Fibroblast of pulmonary artery (primary cell): ENCODE measurements at regions not wholly inside any gene's neighbourhood (a gene's known extent, or its start where the extent isn't known, plus 50 kb on each side); places are given as distances from the start of the nearest gene placed in this dataset.

ENCODE experiments used
- DNase-seq: peaks from one replicate; pipeline ENCODE4 v3.0.0-alpha.2; 2010; ENCODE audit warnings: low read depth
- H3K4me3 ChIP-seq: replicated peaks from 2 replicates; pipeline ENCODE4 v1.5.1; 2011; ENCODE audit warnings: low read depth, mild to moderate bottlenecking, control low read depth, low read length, moderate library complexity
- TF ChIP-seq, protein P1 (sequence below): IDR thresholded peaks from 2 replicates; pipeline ENCODE4 v1.5.1; 2011; ENCODE audit warnings: mild to moderate bottlenecking, control low read depth, low read length, inconsistent platforms; ENCODE audit errors: missing control alignments

DNA sequence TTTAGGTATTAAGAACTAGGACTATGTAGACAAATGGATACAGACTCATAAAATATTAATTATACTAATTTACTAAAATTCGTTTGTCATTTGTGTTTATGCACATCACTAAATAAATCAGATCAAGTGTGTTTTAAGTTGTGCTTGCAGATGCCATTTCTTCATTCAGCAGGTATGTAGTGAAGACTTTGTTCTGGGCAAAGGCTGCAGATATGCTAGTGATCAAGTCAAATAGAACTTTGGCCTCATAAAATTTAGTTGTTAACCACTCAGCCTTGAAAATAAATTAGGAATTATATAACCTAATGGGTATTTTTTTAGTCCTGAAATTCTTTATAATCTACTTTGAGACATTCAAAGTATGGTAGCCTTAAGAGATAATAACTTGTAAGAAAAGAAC lies 80.4 kb upstream of the TRPC4 start:
- TF ChIP-seq, protein P1, sequence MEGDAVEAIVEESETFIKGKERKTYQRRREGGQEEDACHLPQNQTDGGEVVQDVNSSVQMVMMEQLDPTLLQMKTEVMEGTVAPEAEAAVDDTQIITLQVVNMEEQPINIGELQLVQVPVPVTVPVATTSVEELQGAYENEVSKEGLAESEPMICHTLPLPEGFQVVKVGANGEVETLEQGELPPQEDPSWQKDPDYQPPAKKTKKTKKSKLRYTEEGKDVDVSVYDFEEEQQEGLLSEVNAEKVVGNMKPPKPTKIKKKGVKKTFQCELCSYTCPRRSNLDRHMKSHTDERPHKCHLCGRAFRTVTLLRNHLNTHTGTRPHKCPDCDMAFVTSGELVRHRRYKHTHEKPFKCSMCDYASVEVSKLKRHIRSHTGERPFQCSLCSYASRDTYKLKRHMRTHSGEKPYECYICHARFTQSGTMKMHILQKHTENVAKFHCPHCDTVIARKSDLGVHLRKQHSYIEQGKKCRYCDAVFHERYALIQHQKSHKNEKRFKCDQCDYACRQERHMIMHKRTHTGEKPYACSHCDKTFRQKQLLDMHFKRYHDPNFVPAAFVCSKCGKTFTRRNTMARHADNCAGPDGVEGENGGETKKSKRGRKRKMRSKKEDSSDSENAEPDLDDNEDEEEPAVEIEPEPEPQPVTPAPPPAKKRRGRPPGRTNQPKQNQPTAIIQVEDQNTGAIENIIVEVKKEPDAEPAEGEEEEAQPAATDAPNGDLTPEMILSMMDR: no peak
- no peak for DNase-seq
- H3K4me3 ChIP-seq: no peak overlapping the region

DNA sequence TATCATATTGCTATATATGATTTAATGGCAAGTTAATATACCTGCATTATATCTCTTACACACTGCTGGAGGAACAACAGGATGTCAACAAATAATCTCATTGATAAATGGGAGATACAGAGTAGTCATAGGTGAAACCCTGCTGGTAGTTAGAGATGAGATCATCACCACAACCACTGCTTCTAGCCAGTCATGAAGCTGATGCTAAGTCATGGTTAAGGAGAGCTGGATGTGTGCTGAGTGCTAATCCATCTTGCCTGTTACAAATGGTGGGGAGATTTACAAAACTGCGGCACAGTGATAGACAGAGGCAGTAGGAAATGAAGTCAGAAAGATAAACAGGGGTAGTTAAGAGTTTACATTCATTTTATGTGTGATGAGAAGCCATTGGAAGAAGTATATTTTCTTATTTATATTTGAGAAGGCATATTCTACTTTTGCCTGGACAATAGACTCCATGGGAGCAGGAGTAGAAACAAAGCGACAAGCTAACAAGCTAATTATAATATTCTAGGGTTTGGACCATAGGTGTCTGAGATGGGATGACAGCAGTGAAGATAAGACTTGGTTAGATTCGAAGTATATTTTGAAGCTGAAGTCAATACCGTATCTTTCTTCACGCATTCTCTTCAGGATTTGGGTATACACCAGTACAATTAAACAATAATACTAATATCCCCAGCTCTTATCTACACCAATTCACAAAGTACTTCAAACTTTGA lies 78.0 kb upstream of the TRPC4 start:
- TF ChIP-seq, protein P1: no peak
- DNase-seq: no peak
- H3K4me3 ChIP-seq: no peak overlapping the region

DNA sequence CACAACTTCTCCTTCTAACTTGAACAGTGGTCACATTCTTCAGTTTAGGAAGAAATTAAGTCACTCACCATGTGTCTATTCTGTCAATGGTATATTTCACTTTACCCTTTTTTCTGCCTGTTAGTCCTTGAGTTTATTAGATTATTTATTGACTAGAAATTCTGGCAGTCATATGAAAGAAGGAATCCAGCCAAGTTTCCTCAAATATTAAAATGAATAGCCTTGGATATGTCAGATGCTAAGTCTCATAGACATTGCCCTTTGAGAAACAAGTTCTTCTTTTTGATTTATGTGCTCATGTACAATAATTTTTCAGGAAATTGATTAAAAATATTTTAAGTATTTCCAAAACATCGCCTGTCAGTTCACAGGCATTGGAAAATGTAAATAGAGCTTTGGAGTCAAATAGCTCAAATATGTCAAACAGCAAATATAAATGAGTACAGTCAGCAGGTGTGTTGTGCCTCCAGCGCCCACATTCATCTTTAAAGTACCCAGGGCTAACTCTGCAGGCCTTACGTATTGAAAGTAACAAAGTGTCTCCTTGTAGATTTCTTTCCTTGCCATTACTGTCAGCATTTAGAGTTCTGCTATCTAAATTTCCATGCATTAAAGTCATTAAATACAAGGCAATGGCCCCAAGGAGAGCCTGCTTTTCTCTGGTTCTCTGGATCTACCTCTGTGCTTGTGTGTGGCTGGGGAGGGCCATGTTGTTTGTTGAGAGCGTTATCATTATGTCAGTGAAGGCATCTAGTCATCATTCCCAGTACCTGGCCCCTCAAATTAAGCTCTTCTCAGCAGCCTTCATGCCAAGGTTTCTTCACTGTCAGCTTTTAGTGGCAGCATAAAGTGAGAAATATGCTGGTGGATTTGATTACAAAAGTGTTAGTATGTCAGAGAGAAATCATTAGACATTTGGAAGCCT lies 76.3 kb upstream of the TRPC4 start:
- H3K4me3 ChIP-seq: no peak overlapping the region
- TF ChIP-seq, protein P1: no peak
- DNase-seq: no peak

DNA sequence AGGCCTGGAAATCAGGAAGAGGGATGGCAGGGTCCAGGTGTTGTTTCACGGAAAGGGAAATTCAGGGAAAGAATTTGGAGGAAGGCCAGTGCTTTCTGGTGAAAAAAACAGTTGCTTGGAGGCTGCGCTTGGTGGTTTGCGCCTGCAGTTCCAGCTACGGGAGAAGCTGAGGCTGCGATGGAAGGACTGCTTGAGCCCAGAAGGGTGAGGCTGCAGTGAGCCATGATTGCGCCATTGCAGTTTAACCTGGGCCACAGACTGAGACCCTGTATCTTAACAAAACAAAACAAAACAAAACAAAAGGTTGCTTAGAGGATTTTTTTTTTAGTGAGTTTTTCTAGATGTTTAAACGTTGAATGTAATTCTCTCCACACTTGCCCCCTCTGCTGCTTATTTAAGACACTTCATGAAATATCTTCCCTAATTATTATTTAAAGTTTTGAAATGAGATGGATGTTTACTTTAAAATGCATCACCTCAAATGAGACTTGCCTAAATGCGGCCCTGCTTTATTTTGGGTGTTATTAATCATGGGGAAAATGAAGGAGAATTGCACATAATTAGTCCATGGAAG lies 75.4 kb upstream of the TRPC4 start:
- TF ChIP-seq, protein P1: no peak
- H3K4me3 ChIP-seq: no peak overlapping the region
- peak; percentile 28 for DNase-seq

DNA sequence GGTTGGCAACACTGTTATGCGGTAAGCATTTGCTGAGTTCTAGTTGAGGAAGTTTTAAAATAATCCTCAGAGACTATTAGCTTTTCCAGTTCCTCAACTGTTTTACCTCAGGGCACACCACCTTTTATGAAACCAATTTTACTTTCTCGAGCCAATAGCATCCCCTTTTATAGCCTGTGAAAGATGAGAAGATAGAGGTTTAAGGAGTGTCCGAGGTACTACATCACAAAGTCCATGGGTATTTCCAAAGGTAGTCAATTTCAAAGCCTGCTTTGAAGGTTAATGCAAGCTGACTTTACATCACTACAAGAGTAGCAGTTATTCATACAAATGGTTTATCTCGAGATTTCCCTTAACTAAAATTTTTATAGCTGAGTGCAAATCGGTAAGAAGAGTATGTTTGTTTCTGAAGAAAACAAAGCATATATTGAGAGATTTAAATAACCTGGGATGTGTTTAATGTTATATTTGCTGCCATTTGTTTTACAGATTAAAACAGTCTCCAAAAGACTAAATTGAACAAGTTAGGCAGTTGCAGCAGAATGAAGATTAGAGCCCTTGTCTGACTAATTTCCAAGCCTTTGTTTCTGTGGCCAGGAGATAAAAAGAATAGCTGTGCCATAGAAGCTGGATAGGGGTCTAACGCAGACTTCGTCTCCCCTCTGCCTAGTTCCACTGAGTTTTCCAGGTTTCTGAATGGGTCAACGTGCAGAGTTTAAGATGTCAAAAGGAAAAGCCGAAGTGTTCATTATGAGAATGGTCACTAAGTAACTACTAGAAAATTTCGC lies 74.7 kb upstream of the TRPC4 start:
- TF ChIP-seq, protein P1: no peak
- H3K4me3 ChIP-seq: no peak overlapping the region
- no peak for DNase-seq

DNA sequence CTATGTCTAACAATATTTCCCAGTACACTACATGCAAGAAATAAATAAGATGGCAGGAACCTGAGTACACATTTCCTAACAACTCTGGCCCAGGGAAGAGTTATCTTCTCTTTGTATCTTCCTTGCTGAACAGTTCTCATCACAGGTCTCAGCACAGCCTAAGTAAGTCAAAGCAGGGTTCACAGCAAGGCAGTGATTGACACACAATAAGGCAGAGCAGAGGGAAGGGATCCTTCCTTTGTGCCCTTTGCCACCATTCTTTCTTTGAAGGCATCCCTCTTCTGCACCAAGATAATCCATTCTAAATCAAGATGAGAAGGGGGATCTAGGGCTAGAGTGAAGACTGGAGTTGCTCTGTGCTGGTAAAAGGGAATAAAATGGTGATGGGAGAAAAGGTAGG lies 73.4 kb upstream of the TRPC4 start:
- TF ChIP-seq, protein P1: no peak
- H3K4me3 ChIP-seq: no peak overlapping the region
- no peak for DNase-seq
